ENCODE measurements at regions not wholly inside any gene's neighbourhood (a gene's known extent, or its start where the extent isn't known, plus 50 kb on each side); places are given as distances from the start of the nearest gene placed in this dataset.

DNA sequence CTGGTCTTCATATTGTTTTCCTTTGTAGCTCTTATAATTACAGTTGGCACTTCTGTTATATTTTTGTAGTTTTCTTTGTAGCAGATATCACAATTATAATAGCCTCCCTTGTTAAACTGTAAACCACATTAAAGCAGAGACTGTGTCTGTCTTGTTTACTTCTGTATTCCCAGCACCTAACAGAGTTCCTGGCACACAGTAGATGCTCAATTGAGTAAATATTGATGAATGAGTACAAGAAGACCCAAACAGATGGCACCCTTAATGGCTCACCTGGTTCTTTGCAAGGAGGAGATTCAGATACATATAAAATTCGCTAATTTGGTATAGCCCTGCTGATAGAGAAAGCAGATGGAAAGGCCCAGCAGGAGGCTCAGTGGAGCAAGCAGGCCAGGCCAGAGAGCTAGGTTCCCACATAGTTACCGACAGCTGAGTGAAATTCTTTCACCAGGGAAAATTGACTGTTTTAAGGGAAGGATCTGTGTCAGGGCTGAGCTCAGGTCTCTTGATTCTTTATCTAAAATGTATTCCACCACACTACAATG lies 120.1 kb downstream of the NUP35 start:
- Histone ChIP-seq H3K27me3 (ENCODE audit: control insufficient read depth in 5 of 5, insufficient read depth in 4 of 5, low read length in 5 of 5) (no peaks in the 10 kb centered on the region), H3K9ac (ENCODE audit: low read length in 5 of 5) (no peak overlapping the region), H3K27ac (ENCODE audit: low read depth, low read length) (no peak overlapping the region), H3K4me3 (ENCODE audit: low read depth in 1 of 5, low read length in 5 of 5) (no peak overlapping the region), H3K36me3 (ENCODE audit: control insufficient read depth in 5 of 5, insufficient read depth in 5 of 5, low read length in 5 of 5) (no peaks in the 10 kb centered on the region), H3K4me1 (ENCODE audit: control insufficient read depth in 5 of 5, insufficient read depth in 5 of 5, low read length in 5 of 5) (no peaks in the 10 kb centered on the region), H3K9me3 (ENCODE audit: control insufficient read depth in 5 of 5, low read length in 5 of 5) (no peaks in the 10 kb centered on the region)

DNA sequence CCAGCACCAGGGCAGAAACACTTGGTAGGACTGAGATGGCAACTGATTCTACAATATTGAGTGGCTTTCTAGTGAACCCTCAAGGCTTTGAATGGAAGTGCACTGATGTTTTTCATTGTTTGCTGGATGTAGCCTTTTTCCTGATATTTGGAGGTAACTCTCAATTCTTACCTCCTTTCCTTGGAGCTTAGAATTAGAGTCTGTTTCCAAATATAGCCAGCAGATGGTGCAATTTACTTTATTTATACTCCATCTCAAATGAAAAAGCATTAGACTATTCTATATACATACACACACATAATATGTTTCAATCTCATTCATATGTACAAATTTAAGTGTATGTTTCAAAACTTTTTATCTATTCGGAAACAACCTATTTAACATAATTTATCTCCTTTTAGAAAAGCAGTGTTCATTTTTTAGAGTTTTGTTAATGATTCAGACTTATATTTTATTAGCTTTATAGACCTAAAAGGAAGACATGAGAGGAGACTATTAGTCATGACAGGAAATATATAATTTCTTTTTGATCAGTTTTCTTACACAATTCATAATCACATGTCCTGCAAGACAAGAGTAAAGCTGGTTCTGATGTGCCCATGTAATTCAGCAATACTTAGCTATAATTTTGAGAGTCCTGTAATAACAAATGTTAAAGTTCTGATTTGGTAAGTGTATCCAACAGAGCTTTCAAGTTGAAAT lies 124.8 kb downstream of the NUP35 start:
- Histone ChIP-seq H3K4me3 (ENCODE audit: low read depth in 1 of 5, low read length in 5 of 5) (no peak overlapping the region), H3K27ac (ENCODE audit: low read depth, low read length) (no peak overlapping the region), H3K27me3 (ENCODE audit: control insufficient read depth in 5 of 5, insufficient read depth in 4 of 5, low read length in 5 of 5) (no peaks in the 10 kb centered on the region)

DNA sequence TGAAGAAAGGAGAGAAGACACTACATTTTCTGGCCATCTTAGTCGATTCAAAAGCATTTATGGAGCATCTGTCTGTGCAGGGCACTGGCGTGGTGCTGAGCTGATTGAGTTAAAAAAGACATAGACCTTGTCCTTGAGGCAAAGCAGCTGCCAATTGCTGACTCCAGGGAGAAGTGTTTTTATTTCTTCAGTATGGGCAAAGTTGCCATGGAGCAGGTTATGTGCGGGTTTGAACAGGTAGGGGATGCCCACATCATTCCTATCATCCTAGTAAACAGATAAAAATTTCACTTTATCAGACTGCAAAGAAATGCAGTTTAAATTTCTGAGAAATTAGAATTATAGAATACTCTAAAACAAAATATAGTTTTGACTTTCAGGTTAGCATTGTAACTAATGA lies 125.8 kb downstream of the NUP35 start:
- Histone ChIP-seq H3K27ac (ENCODE audit: low read depth, low read length) (no peak overlapping the region), H3K36me3 (ENCODE audit: control insufficient read depth in 5 of 5, insufficient read depth in 5 of 5, low read length in 5 of 5) (no peaks in the 10 kb centered on the region), H3K4me1 (ENCODE audit: control insufficient read depth in 5 of 5, insufficient read depth in 5 of 5, low read length in 5 of 5) (no peaks in the 10 kb centered on the region), H3K27me3 (ENCODE audit: control insufficient read depth in 5 of 5, insufficient read depth in 4 of 5, low read length in 5 of 5) (no peaks in the 10 kb centered on the region), H3K9me3 (ENCODE audit: control insufficient read depth in 5 of 5, low read length in 5 of 5) (no peaks in the 10 kb centered on the region), H3K4me3 (ENCODE audit: low read depth in 1 of 5, low read length in 5 of 5) (no peak overlapping the region), H3K9ac (ENCODE audit: low read length in 5 of 5) (no peak overlapping the region)

More for the DNA sequence above, 124.8 kb downstream of the NUP35 start:
- H3K36me3 ChIP-seq (ENCODE audit: control insufficient read depth in 5 of 5, insufficient read depth in 5 of 5, low read length in 5 of 5), result no peaks in the 10 kb centered on the region
- H3K9me3 ChIP-seq (ENCODE audit: control insufficient read depth in 5 of 5, low read length in 5 of 5), result no peaks in the 10 kb centered on the region
- no peak overlapping the region for H3K9ac ChIP-seq (ENCODE audit: low read length in 5 of 5)
- H3K4me1 ChIP-seq (ENCODE audit: control insufficient read depth in 5 of 5, insufficient read depth in 5 of 5, low read length in 5 of 5), result no peaks in the 10 kb centered on the region

DNA sequence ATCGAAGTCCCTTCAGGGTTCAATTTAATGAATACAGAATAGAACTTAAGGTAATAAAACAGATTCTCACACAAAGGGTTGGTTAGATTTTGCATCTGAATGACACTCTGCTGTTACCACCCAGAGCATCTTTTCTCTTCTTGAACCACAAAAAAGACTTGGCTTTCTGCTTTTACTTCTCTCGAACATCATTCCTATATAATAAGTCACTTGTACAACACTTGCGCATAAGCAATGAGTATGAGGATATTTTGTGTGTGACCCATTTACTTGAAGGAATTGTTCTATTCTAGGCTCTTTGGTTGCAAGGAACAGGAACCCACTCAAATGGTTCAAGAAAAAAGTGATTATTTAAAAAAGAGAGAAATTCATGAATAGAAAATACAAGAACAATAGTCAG lies 126.2 kb downstream of the NUP35 start:
- no peaks in the 10 kb centered on the region for H3K27me3 ChIP-seq (ENCODE audit: control insufficient read depth in 5 of 5, insufficient read depth in 4 of 5, low read length in 5 of 5)
- no peak overlapping the region for H3K4me3 ChIP-seq (ENCODE audit: low read depth in 1 of 5, low read length in 5 of 5)
- no peak overlapping the region for H3K9ac ChIP-seq (ENCODE audit: low read length in 5 of 5)
- no peaks in the 10 kb centered on the region for H3K9me3 ChIP-seq (ENCODE audit: control insufficient read depth in 5 of 5, low read length in 5 of 5)
- no peak overlapping the region for H3K27ac ChIP-seq (ENCODE audit: low read depth, low read length)
- H3K36me3 ChIP-seq (ENCODE audit: control insufficient read depth in 5 of 5, insufficient read depth in 5 of 5, low read length in 5 of 5), result no peaks in the 10 kb centered on the region
- no peaks in the 10 kb centered on the region for H3K4me1 ChIP-seq (ENCODE audit: control insufficient read depth in 5 of 5, insufficient read depth in 5 of 5, low read length in 5 of 5)

DNA sequence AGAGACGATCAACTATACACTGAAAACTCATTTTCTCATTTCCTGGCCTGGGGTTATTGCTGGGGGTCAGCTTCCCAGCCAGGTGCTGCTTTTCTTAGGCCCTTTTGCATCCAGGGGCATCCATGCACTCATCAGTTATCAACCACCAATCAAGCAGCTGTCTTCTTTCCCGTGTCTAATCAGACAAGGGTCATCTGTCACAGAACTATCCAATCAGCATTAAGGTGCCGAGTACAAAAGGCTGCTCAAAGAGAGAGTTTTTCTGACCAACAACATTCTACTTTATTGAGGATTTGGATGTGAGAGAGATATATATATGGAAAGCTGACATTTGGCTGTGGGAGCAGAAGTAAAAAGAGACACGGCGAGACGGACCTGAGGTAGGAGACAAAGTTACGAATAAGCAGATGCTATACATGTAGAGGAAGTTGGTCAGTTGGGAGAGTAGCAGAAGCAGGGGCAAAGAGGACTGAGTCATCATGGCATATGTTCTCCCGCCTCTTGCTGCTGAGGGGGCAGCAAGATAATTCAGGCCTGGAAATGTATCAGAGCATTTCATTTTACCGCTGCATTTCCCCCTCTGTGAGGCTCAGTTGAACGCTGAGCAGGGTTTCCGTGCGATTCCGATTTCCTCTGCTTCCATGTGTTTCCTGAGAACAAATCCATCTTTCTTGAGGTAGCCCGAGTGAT lies 129.3 kb downstream of the NUP35 start:
- no peaks in the 10 kb centered on the region for H3K4me1 ChIP-seq (ENCODE audit: control insufficient read depth in 5 of 5, insufficient read depth in 5 of 5, low read length in 5 of 5)
- no peak overlapping the region for H3K4me3 ChIP-seq (ENCODE audit: low read depth in 1 of 5, low read length in 5 of 5)
- H3K9me3 ChIP-seq (ENCODE audit: control insufficient read depth in 5 of 5, low read length in 5 of 5), result no peaks in the 10 kb centered on the region
- no peaks in the 10 kb centered on the region for H3K36me3 ChIP-seq (ENCODE audit: control insufficient read depth in 5 of 5, insufficient read depth in 5 of 5, low read length in 5 of 5)
- H3K9ac ChIP-seq (ENCODE audit: low read length in 5 of 5), result peak overlapping the region in 1 of 5 donors; percentile 20
- H3K27ac ChIP-seq (ENCODE audit: low read depth, low read length), result no peak overlapping the region
- no peaks in the 10 kb centered on the region for H3K27me3 ChIP-seq (ENCODE audit: control insufficient read depth in 5 of 5, insufficient read depth in 4 of 5, low read length in 5 of 5)

DNA sequence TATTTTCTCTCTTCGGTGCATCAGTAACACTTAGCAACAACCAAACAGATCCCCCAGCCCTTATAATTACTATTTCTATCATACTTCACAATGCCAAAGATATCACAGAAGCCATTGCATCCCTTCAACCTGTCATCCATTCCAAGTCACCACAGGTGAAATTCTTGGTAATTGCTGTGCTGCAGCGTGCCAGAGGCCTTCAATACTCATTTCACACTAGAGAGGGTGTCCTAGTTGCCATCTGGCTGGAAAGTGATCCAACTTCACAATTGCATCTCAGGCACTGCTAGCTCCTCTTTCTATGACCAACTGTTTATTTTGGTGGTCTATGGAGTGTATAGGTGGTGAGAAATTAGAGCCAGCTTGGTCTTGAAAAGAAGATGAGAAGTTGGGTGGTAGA lies 131.2 kb downstream of the NUP35 start:
- no peaks in the 10 kb centered on the region for H3K9me3 ChIP-seq (ENCODE audit: control insufficient read depth in 5 of 5, low read length in 5 of 5)
- H3K4me1 ChIP-seq (ENCODE audit: control insufficient read depth in 5 of 5, insufficient read depth in 5 of 5, low read length in 5 of 5), result no peaks in the 10 kb centered on the region
- H3K27me3 ChIP-seq (ENCODE audit: control insufficient read depth in 5 of 5, insufficient read depth in 4 of 5, low read length in 5 of 5), result no peaks in the 10 kb centered on the region

DNA sequence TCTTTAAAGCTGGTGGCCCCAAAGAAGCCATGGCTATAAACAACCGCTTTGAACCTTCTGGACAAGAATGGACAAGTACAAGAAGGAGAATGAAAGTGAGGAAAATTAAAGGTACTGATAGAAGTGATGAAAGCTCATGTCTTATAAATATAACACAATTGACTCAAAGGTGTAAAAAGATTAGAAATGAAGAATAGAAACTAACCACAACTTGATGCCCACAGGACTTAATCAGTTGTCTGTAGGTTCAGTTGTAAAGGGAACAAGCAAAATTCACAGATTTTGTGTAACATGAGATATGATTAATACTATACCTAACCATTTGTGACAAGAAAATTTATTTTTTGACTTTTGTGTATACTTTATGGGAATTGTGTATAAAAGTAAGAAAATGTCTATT lies 135.7 kb downstream of the NUP35 start:
- H3K9me3 ChIP-seq (ENCODE audit: control insufficient read depth in 5 of 5, low read length in 5 of 5), result peaks cover 0 to 5% (median 0%) of the 10 kb centered on the region in 5 donors
- no peaks in the 10 kb centered on the region for H3K27me3 ChIP-seq (ENCODE audit: control insufficient read depth in 5 of 5, insufficient read depth in 4 of 5, low read length in 5 of 5)
- no peaks in the 10 kb centered on the region for H3K4me1 ChIP-seq (ENCODE audit: control insufficient read depth in 5 of 5, insufficient read depth in 5 of 5, low read length in 5 of 5)
- no peaks in the 10 kb centered on the region for H3K36me3 ChIP-seq (ENCODE audit: control insufficient read depth in 5 of 5, insufficient read depth in 5 of 5, low read length in 5 of 5)
- no peak overlapping the region for H3K9ac ChIP-seq (ENCODE audit: low read length in 5 of 5)
- H3K4me3 ChIP-seq (ENCODE audit: low read depth in 1 of 5, low read length in 5 of 5), result no peak overlapping the region
- no peak overlapping the region for H3K27ac ChIP-seq (ENCODE audit: low read depth, low read length)

More for the DNA sequence above, 131.2 kb downstream of the NUP35 start:
- Histone ChIP-seq H3K27ac (ENCODE audit: low read depth, low read length) (no peak overlapping the region), H3K36me3 (ENCODE audit: control insufficient read depth in 5 of 5, insufficient read depth in 5 of 5, low read length in 5 of 5) (no peaks in the 10 kb centered on the region), H3K4me3 (ENCODE audit: low read depth in 1 of 5, low read length in 5 of 5) (no peak overlapping the region), H3K9ac (ENCODE audit: low read length in 5 of 5) (no peak overlapping the region)

DNA sequence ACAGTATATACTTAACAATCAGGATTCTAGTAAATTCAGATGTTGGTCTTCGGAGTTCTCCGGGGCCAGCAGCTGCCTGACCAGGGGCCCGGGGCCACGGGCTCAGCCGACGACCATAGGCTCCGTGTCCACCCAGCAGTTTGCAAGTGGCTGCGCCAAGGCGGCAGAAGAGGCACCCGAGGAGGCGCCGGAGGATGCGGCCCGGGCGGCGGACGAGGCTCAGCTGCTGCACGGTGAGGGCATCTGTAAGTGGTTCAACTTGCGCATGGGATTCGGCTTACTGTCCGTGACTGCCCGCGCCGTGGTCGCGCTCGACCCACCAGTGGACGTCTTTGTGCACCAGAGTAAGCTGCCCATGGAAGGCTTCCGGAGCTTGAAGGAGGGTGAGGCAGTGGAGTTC lies 136.3 kb downstream of the NUP35 start:
- no peak overlapping the region for H3K4me3 ChIP-seq (ENCODE audit: low read depth in 1 of 5, low read length in 5 of 5)
- no peaks in the 10 kb centered on the region for H3K27me3 ChIP-seq (ENCODE audit: control insufficient read depth in 5 of 5, insufficient read depth in 4 of 5, low read length in 5 of 5)
- no peak overlapping the region for H3K27ac ChIP-seq (ENCODE audit: low read depth, low read length)
- H3K36me3 ChIP-seq (ENCODE audit: control insufficient read depth in 5 of 5, insufficient read depth in 5 of 5, low read length in 5 of 5), result no peaks in the 10 kb centered on the region
- H3K9ac ChIP-seq (ENCODE audit: low read length in 5 of 5), result no peak overlapping the region
- no peaks in the 10 kb centered on the region for H3K4me1 ChIP-seq (ENCODE audit: control insufficient read depth in 5 of 5, insufficient read depth in 5 of 5, low read length in 5 of 5)
- peaks cover 0 to 5% (median 0%) of the 10 kb centered on the region in 5 donors for H3K9me3 ChIP-seq (ENCODE audit: control insufficient read depth in 5 of 5, low read length in 5 of 5)

DNA sequence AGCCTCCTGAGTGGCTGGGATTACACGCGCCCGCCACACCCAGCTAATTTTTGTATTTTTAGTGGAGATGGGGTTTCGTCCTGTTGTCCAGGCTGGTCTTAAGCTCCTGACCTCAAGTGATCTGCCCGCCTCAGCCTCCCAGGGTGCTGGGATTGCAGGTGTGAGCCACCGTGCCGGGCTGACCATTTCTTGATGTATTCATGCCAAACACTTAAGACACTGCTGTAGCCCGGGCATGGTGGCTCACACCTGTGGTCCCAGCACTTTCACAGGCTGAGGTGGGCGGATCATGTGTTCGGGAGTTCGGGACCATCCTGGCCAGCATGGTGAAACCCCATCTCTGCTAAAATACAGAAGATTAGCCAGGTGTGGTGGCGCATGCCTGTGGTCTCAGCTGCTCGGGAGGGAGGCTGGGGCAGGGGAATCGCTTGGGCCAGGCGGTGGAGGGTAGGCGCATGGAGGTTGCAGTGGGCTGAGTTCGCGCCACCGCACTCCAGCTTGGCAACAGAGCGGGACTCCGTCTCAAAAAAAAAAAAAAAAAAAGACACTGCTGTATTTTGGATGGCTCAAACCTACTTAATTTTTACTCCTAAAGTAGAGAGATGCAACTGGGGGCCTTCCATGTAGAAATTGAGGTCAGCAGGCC lies 140.8 kb downstream of the NUP35 start:
- Histone ChIP-seq H3K27me3 (ENCODE audit: control insufficient read depth in 5 of 5, insufficient read depth in 4 of 5, low read length in 5 of 5) (no peaks in the 10 kb centered on the region), H3K4me3 (ENCODE audit: low read depth in 1 of 5, low read length in 5 of 5) (no peak overlapping the region), H3K36me3 (ENCODE audit: control insufficient read depth in 5 of 5, insufficient read depth in 5 of 5, low read length in 5 of 5) (no peaks in the 10 kb centered on the region), H3K9ac (ENCODE audit: low read length in 5 of 5) (no peak overlapping the region), H3K4me1 (ENCODE audit: control insufficient read depth in 5 of 5, insufficient read depth in 5 of 5, low read length in 5 of 5) (no peaks in the 10 kb centered on the region), H3K27ac (ENCODE audit: low read depth, low read length) (no peak overlapping the region), H3K9me3 (ENCODE audit: control insufficient read depth in 5 of 5, low read length in 5 of 5) (peaks cover 0 to 5% (median 2%) of the 10 kb centered on the region in 5 donors)
